NCI-H2196 (cell line): ENCODE measurements at regions not wholly inside any gene's neighbourhood (a gene's known extent, or its start where the extent isn't known, plus 50 kb on each side); places are given as distances from the start of the nearest gene placed in this dataset.
"Not testable (repeated sequence)": the region's sequence is repeated elsewhere in the genome, so short reads cannot be mapped to it uniquely, and the experiment has no call there.

ENCODE experiments used
- DNase-seq: peaks from one replicate; lab custom pipeline; 2025; ENCODE audit not compliant: unreplicated experiment; lab: John Stamatoyannopoulos, UW

DNA sequence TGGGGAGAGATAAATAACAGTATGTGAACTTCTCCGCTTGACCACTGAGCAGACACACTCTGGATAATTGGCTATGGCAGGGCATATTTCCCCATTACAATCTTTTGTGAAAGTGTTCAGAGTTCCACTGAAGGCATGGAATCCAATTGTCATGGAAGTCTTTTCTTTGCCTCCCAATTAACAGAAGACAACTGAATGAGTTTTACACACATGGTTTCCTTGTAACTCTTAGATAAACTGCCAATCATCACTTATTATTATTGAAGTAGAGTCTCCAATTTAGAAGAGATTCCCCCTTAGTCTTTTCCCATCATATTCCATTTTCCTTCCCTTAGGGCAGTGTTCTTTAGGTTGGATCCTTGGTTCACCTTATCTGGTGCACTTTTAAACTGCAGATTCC lies 308.3 kb downstream of the NR2F2 start:
- DNase-seq, result no peak

DNA sequence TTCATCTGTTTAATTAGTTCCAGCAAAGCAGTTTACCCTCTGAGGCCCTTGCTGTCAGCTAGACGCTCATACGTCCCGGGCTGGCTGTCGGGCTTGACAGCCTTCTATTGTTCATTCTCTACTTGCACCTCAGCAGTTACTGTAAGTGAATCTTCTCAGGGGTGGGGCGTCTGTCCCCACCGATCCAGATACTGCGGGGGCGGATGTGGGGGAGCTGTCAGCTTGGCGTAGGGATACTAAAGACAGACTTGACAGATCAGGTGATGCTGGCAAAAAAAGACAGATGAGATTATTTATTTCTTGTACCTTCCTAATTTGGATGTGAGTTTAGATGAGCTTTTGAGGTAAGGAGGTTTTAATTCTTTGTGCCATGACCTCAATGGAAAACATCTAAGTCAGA lies 315.3 kb downstream of the NR2F2 start:
- DNase-seq, result no peak

DNA sequence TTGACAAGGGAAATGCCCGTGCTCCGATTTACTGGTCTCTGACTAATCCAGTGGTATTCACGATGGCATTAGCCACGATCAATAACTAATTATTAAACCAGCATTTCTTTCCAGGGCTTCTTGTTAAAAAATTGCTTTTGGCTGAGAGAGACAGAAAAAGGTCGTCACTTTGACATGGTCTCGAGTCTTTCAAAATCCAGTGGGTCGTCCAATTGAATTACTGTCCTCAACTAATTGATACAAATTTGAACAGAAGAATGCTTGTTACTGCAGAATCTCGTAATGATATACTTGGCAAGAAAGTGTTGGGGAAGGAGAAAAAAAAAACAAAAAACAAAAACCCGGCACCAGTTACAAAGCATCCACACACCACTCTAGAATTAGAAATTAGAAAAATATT lies 318.4 kb downstream of the NR2F2 start:
- DNase-seq, result no peak

DNA sequence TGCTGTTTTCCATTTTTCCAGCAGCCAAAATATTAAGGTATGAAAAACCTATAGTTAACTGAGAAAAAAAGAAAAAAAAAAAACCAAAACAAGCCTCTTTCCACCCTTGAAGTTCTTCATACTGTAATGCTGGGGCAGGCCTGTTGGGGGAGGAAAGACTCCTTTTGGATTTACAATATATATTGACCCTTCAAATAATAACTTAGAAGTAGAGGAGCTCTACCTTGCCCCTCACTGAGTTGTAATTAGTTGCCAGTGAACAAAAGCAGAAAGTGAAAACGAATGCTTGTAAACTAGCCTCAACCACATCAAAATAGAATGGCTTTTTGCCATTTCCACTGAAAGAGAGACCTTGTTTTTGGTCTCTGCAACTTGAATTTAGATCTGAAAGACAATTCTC lies 326.6 kb downstream of the NR2F2 start:
- DNase-seq, result no peak

DNA sequence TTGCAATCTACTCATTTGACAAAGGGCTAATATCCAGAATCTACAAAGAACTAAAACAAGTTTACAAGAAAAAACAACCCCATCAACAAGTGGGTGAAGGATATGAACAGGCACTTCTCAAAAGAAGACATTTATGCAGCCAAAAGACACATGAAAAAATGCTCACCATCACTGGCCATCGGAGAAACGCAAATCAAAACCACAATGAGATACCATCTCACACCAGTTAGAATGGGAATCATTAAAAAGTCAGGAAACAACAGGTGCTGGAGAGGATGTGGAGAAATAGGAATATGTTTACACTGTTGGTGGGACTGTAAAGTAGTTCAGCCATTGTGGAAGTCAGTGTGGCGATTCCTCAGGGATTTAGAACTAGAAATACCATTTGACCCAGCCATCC lies 336.5 kb downstream of the NR2F2 start:
- DNase-seq, result not testable (repeated sequence)

DNA sequence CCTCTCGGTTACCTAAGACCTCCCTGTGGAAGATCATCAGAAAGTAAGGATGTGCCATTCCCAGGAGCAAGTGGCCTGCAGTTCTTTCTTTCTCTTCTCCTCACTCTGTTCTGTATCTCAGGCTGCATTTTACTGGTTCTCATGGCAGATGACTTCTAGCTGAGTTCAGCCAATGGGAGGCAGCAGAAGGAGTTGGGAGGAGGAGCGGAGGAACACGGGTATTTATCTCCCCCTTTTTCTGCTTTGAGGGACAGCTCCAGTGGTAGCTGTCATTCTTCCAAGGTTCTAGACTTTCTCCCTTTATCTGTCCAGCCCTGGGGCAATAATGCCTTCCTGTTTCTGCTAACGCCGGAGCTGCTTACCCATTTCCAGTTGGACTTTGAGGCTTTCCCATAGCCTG lies 339.9 kb downstream of the NR2F2 start:
- DNase-seq, result no peak

DNA sequence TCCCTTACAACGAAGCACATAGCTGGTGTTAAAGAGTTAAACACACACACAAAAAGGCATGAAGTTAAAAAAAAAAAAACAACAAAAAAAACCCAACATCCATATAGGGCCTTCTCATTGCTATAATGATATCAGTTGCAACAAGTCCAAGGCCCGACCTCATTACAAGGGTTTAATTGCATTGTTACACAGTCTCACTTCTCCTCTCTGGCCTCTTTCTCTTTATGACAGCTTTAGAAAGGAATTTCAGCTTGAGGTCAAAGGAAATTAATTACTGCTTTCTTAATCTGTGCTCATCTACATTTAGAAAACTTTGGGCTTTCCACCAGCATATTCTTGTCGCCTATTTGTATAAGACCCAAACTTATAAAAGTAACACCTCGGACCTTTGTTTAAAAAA lies 342.1 kb downstream of the NR2F2 start:
- no peak for DNase-seq

DNA sequence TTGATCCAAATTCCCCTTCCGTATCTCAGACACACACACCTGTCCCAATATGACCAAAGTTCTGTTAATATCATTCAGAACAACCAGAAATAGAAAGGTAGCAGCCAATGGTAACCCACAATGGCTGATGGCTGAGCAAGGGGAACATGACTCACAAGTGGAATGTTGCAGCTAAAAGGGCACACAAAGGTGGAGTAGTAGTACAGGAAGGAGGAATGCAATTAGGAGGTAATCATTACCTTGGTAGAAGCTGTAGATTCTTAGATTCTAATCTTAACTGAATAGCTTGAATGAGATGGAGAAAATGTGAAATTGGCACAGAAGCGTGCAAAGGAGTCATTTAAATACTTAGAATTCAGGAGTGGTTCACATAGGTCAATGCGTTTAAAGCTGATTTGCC lies 347.9 kb downstream of the NR2F2 start:
- no peak for DNase-seq

DNA sequence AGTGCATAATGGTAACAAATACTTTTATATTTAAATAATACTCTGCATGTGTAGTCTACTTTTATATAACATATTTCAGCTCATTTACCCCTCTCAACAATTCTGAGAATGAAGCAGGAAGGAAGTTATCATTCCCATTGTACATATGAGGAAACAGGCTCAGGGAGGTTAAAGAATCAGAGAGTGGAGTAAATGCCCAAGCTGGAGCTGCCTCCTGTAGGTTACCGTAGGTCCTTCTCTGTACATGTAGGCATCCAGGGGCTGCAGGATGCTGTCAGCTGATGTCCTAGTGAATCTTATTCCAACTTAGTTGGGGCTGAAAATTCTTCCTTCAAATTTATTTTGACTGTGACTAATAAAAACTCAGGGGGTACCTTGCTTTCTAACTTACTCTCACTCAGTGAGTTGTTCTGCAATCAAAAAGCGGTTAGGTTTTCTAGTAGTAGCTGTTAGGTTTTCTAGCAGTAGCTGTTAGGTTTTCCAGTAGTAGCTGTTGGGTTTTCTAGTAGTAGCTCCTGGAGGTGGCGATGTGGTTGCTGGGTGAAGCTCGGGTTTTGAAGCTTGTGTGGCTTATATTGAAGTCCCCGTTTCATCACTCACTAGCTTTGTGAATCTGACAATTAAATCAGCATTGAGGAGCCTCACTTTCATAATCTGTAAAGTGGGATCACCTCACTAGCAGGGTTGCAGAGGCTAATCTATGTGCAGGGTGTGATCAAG lies 357.0 kb downstream of the NR2F2 start:
- DNase-seq, result no peak

DNA sequence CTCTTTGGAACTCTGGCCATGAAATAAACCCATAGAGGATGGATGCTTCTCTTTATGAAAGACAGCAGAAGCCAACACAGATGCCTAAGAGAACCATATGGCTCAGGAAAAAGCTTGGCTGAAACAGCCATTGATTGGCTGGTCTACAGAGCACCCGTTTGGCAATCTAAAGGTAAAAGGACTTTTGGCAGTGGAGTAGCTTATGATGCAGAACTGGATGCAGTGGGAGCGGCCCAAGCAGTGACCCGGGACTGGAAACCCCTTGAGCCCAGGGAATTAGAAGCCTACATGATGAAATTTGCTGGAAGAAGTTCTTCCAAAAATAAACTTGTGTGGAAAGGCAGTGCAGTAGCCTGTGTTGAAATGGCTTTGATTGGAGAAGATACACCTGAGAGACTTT lies 360.2 kb downstream of the NR2F2 start:
- DNase-seq, result no peak

DNA sequence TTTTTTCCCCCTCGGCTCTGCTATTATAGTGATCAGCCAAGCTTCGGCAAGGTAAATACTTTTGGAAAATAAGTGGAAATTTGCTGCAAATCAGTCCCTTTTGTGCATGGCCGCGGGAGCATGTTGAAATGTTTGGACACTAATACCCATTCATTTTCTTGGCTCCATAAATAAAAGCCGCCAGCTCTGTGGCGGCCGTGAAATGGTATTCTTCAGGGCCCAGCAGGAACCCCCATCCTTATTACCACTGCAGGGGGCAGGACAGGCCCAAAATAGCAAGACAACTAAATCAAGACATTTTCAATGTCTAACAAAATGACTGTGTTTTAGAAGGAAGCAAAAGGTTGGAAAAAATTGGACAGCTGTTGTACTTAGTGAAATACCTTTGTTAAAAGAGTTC lies 362.3 kb downstream of the NR2F2 start:
- no peak for DNase-seq

DNA sequence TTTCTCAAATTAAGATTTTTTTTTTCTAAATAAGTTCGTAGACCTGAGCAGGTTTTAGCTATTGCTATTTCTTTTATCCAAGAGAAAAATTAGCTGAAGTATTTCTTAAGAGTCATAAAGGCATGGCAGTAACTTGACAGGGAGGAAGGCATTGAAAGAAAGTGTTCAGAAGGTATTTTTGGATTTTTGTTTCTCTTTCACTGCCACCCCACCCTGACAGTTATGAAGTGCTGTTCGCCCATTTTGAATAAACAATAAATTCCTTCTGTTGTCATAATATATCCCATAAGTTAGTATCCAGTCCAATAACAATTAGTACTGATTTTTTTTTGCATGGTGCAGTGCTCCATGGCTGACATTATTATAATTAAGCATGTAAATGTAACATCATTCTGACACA lies 363.0 kb downstream of the NR2F2 start:
- no peak for DNase-seq

DNA sequence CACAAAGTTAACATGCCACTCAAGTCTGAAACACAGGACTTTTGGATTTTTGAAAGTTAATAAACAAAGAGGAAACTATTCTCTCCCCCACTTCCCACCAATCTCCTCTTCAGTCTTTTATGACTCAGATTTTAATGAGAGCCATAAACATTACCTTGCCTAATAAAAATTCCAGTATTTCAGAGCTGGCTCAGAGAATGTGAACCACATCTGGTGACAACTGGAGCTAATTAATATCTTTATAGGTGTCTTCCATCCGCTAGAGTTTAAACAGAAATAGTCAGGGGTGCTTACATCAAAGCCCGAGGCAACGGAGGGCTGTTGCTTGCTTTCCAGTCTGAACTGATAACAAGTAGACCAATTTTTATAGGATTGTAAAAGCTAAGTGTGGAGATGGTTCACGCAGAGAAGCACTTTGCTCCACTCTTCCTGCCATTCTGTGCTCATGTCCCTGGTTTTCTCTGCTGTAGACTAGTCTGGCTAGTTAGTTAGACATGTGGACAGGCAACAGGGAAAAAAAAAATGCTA lies 363.6 kb downstream of the NR2F2 start:
- no peak for DNase-seq

DNA sequence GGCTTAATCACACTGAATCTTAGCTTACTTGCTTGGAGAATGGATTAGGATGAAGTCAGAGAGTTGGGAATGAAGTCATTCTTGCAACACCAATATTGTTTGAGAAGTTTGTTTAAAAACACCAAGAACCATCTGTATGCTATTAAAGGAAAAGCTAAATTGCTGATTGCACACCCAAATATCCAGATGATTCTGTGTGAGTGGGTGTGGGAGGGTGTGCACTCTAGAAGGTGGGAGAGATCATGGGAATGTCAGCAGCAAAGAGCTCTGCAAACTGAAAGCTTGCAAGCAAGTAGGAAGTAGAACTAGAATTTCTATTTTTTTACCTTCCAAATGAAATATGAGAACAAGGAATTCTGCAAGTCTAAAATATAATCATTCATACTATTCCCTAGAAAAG lies 364.9 kb downstream of the NR2F2 start:
- DNase-seq, result no peak

DNA sequence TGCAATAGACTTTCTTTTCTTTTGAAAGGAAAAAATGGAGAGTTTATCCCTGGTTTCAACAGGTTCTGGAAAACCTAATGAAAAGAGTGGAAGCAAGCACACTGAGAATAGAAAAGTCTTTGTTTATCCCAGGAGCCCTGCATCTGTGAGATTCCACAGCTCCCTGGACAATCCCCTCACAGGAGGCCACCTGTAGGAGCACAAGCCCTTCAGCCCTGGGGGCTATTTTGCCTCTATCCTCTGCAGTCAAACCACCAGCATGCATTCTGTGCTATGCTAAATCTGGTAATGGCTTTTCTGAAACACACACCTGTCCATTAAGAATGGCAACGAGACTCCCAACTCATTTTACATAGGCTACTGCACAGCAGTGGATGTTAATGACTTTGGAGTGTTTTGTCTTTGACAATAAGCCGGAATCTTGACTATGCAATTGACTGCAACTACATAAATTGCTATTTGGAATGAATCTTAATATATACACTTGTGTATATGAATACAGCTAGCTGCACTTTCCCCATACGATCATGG lies 369.4 kb downstream of the NR2F2 start:
- DNase-seq, result no peak

DNA sequence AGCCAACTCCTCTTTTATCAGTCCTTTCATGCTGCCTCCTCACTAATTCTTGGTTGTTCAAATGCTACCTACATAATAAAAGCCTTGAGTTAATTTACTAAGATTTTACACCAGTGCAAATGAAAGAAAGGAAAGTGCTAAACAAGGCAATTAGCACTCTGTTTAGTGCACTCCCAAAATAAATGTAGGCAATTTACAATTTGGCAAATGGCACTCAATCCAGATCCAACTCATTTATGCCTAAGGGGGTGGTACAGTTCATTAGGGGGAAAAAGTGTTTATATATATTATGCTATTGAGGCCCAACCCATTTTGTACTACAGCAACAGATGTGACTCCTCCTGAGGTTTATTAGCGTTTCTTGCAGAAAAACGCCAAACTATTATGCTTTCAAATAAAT lies 370.1 kb downstream of the NR2F2 start:
- DNase-seq, result no peak

DNA sequence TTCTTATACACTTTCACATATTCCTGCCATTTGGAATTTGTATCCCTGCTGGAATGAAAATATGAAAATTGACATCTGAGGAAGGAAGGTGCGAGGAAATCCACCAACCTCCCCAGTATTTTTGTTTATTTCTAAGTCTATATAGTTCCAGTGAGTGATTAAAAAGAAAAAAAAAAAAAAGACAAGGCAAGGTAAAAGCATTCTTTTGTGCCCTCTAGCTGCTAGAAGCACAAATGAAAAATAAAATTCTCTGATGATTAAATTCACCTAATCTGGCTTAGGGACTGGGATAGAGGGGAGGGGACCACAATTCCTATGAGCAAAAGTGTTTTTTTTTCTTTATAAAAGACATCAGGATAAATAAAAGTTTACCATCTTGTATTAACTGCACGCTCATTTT lies 370.9 kb downstream of the NR2F2 start:
- no peak for DNase-seq

DNA sequence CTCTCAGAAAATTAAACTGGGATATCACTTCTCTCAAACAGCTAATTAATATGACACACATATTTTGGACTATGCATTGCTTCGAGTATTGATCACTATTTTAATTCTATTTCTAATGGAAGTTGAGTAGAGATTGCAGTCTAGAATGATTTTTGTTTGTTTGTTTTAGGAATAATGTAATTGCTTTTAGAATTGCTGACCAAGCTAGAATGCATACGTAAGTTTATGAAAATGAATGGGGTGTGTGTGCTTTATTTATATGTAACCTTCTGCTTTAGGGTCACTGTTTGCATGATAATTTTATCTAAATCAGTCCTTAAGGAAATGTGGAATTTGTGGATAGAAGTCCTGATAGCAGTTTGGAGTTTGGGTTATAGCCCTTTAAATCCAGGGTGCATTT lies 371.4 kb downstream of the NR2F2 start:
- DNase-seq, result no peak

DNA sequence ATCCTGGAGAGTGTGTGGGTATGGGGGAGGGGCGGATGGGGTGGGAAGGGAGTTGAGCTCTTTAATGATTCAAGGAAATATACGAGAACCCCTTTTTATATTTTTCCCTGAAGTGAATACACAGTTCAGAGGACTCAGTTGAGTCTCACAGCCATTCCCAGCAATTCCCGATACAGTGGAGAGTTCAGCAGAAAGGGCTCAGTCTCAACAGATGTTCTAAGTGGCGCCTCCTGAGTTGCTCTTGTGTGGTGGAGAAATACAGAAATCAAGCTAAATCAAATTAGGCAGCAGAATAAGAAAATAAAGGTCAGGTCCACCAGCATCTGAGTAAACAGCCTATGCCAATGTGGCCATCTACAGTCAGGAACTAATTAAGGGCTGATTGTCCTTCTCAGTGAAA lies 372.1 kb downstream of the NR2F2 start:
- DNase-seq, result no peak

DNA sequence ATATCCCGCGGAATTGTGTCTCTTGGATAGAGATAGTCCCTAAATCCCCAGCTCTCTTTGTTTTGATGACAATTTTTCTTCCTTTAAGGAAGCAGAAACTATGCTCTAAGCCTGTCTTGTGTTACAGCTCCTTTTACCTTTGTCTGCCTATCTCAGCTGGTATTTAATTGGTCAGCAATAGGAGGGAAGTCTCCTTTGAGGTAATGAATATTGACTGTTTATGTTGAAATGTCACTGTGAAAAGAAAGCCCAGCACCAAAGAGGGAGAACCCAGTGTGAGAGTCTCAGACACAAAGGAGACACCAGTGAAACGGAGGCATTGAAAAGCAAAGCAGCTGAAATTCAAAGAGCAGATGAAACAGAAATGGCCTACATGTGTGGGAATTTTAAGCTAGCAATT lies 372.6 kb downstream of the NR2F2 start:
- DNase-seq, result no peak

DNA sequence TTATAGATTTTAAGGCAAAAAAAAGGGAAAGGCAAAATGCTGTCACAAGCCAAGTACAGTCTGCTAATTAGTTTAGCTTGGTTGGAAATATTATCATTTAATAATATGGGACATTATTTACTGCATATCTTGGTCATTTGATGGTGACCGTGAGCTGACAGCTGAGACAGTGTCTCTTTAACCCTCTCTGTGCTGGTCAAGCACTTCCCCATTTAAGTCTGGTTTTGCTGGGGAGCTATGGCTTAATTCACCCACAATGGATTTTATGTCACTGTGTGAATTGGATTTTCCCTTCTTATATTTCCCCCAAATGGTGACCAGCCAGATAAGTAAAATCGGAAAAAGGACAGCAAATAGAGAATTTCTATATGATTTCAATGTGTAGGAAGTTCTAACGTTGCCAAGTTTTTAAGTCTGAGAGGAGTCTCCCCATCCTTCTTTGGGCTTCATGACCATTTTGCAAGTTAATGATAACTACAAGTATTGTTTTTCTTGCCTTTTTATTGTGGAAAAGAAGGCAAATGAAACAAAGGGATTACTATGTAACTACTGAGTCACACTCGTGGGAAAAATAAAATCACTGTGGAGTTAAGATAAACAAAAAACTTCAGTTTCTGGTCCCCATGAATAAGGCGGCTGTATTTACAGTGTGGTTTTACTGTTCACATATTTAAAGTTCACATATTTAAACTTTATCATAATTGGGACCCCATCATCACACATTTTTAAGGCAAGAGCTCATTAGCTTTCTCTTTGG lies 373.5 kb downstream of the NR2F2 start:
- no peak for DNase-seq

DNA sequence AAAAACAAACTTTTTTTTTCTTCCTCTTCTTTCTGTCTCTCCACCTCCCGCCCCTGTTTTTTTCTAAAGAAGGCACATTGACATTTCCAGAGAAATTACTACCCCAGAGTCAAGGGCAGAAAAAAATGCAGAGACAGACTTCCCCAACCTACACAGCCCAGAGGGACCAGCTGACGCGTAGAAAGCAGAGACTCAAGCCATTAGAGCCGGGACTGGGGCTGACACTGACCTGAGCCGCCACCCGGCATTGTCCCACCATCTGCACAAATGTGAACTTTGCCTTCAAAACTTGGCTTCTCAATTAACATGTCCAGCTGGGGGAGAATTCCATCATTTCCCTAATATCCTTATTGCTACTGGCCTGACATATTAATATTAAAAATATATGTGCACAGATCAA lies 385.6 kb downstream of the NR2F2 start:
- DNase-seq, result no peak
